ENCODE measurements at regions not wholly inside any gene's neighbourhood (a gene's known extent, or its start where the extent isn't known, plus 50 kb on each side); places are given as distances from the start of the nearest gene placed in this dataset.
A peak's percentile ranks its signal among the peaks of the same experiment; 100 is the strongest.

DNA sequence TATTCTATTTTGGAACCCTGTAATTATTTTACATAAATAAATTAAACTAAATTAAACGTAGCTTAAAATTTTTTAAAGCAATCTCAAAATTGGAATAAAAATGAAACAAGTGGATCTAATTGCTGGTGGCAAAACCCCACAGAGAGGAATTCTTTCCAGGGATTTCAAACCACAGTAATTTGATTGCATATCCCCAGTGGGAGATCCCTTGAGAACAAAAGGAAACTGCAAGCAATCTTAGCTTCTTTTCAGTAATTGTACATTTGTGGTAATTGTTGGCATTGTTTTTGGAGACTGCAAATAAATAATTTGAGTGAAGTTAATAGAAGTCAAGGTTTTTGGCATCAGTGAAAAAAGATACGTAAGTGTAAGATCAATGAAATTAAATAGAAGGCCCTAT, 58.7 kb upstream of the MYCN start:
- Histone ChIP-seq H3K36me3 (ENCODE audit: control insufficient read depth, insufficient read depth, low read length) (no peaks in the 10 kb centered on the region), H3K9me3 (ENCODE audit: control insufficient read depth, low read length) (no peaks in the 10 kb centered on the region), H3K27ac (no peak overlapping the region), H3K4me3 (ENCODE audit: low read depth, low read length) (no peak overlapping the region), H3K4me1 (no peaks in the 10 kb centered on the region), H3K27me3 (ENCODE audit: control insufficient read depth, insufficient read depth, low read length) (no peaks in the 10 kb centered on the region), H3K79me2 (no peaks in the 10 kb centered on the region), H3K9ac (no peak overlapping the region), H3K4me2 (ENCODE audit: low read length) (no peak overlapping the region), H2AFZ (no peak overlapping the region)
- TF ChIP-seq, protein P1, sequence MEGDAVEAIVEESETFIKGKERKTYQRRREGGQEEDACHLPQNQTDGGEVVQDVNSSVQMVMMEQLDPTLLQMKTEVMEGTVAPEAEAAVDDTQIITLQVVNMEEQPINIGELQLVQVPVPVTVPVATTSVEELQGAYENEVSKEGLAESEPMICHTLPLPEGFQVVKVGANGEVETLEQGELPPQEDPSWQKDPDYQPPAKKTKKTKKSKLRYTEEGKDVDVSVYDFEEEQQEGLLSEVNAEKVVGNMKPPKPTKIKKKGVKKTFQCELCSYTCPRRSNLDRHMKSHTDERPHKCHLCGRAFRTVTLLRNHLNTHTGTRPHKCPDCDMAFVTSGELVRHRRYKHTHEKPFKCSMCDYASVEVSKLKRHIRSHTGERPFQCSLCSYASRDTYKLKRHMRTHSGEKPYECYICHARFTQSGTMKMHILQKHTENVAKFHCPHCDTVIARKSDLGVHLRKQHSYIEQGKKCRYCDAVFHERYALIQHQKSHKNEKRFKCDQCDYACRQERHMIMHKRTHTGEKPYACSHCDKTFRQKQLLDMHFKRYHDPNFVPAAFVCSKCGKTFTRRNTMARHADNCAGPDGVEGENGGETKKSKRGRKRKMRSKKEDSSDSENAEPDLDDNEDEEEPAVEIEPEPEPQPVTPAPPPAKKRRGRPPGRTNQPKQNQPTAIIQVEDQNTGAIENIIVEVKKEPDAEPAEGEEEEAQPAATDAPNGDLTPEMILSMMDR (IDR thresholded peaks at IDR 0.05) = no peak

DNA sequence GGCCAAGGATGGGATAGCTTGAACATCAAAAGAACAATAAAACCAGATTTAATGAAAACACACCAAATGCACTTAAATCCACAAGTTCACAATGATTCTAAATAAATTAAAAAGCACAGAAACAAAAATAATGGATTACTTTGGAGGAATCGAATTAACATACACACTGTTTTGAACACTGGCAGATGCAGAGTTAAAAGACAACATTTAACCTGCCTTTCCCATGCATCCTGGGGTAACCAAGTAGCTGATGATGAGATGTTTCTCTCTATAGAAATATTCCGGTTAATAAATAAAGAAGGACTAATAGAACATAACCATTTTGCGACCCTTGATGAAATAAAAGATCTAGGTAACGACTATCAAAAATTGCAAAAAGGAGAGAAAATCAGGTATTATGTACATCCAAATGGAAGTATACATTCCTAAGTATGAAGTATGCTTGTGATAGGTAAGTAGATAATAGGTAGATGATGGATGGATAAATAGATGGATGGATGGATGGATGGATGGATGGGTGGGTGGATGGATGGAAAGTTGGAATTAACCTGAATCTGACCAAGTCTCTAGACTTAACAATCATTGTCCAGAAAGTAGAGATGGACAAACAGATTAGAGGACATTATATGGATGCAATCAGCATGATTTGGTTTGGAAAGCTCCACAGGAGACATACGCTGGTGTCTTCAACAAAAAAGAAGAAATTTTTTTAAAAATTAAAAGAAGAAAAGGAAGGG, 57.4 kb upstream of the MYCN start:
- Histone ChIP-seq H3K27ac (no peak overlapping the region), H3K27me3 (ENCODE audit: control insufficient read depth, insufficient read depth, low read length) (no peaks in the 10 kb centered on the region), H3K79me2 (no peaks in the 10 kb centered on the region), H3K36me3 (ENCODE audit: control insufficient read depth, insufficient read depth, low read length) (no peaks in the 10 kb centered on the region), H3K4me2 (ENCODE audit: low read length) (no peak overlapping the region), H3K9ac (no peak overlapping the region), H3K4me1 (no peaks in the 10 kb centered on the region), H3K9me3 (ENCODE audit: control insufficient read depth, low read length) (no peaks in the 10 kb centered on the region), H2AFZ (no peak overlapping the region), H3K4me3 (ENCODE audit: low read depth, low read length) (no peak overlapping the region)
- TF ChIP-seq, protein P1 (IDR thresholded peaks at IDR 0.05) = no peak

DNA sequence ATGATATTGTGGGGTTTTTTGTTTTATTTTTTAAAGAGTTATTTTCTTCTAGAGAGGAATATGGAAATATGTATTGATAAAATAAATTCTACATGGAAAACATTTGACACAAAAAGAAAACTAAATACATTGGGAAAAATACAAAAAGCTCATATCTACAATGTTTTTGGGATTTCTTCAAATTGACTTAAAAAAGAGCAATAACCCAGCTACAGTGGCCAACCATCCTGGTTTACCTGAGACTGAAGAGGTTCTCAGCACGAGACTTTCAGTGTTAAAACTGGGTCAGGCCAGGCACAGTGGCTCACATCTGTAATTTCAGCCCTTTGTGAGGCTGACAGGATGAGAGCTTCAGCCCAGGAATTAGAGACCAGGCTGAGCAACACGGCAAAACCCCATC, 56.7 kb upstream of the MYCN start:
- Histone ChIP-seq H3K9me3 (ENCODE audit: control insufficient read depth, low read length) (no peaks in the 10 kb centered on the region), H3K27me3 (ENCODE audit: control insufficient read depth, insufficient read depth, low read length) (no peaks in the 10 kb centered on the region), H3K36me3 (ENCODE audit: control insufficient read depth, insufficient read depth, low read length) (no peaks in the 10 kb centered on the region), H3K4me3 (ENCODE audit: low read depth, low read length) (no peak overlapping the region), H3K27ac (no peak overlapping the region), H2AFZ (no peak overlapping the region), H3K9ac (no peak overlapping the region), H3K4me2 (ENCODE audit: low read length) (no peak overlapping the region), H3K4me1 (no peaks in the 10 kb centered on the region), H3K79me2 (no peaks in the 10 kb centered on the region)
- TF ChIP-seq, protein P1 (IDR thresholded peaks at IDR 0.05) = no peak

DNA sequence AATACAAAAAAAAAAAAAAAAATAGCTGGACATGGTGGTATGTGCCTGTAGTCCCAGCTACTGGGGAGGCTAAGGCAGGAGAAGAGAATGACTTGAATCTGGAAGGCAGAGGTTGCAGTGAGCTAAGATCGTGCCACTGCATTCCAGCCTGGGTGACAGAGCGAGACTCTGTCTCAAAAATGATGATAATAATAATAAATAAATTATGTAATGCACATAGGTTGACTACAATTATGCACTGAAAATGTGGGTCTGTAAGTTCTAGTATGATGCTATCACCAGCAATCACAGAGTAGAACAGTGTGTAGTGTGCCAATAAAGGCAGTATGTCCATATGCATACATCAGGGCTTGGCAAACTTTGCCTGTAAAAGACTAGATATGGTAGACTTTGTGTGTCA, 55.6 kb upstream of the MYCN start:
- H3K79me2 ChIP-seq = no peaks in the 10 kb centered on the region
- H3K27me3 ChIP-seq (ENCODE audit: control insufficient read depth, insufficient read depth, low read length) = no peaks in the 10 kb centered on the region
- TF ChIP-seq, protein P1 (IDR thresholded peaks at IDR 0.05) = no peak
- no peak overlapping the region for H3K27ac ChIP-seq
- no peak overlapping the region for H3K4me3 ChIP-seq (ENCODE audit: low read depth, low read length)
- no peaks in the 10 kb centered on the region for H3K36me3 ChIP-seq (ENCODE audit: control insufficient read depth, insufficient read depth, low read length)
- H3K4me2 ChIP-seq (ENCODE audit: low read length) = no peak overlapping the region
- H2AFZ ChIP-seq = no peak overlapping the region
- no peak overlapping the region for H3K9ac ChIP-seq
- no peaks in the 10 kb centered on the region for H3K9me3 ChIP-seq (ENCODE audit: control insufficient read depth, low read length)
- no peaks in the 10 kb centered on the region for H3K4me1 ChIP-seq

DNA sequence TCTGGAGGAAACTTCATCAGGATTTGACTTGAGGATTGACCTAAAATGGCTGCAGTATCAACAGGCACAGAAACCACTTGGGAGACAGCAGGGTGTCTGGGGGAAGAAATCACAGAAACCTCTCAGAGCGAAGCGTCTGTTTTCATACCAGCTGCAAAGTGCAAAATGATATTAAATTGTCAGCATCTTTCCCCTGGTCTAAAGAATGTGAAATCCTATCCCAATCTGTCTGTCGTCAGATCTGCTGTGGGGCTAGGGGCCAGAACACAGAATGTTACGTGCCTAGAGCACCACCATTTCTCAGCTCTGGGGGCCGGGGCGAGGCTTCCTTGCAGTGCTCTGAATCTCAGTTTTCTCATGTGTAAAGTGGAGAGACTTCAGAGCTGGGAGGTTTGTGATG, 54.1 kb upstream of the MYCN start:
- Histone ChIP-seq H2AFZ (peak overlapping the region; percentile 13), H3K9me3 (ENCODE audit: control insufficient read depth, low read length) (no peaks in the 10 kb centered on the region), H3K36me3 (ENCODE audit: control insufficient read depth, insufficient read depth, low read length) (no peaks in the 10 kb centered on the region), H3K27me3 (ENCODE audit: control insufficient read depth, insufficient read depth, low read length) (no peaks in the 10 kb centered on the region), H3K9ac (no peak overlapping the region), H3K79me2 (no peaks in the 10 kb centered on the region), H3K4me3 (ENCODE audit: low read depth, low read length) (no peak overlapping the region), H3K4me1 (no peaks in the 10 kb centered on the region), H3K27ac (no peak overlapping the region), H3K4me2 (ENCODE audit: low read length) (no peak overlapping the region)
- TF ChIP-seq, protein P1 (IDR thresholded peaks at IDR 0.05) = no peak
